ENCODE measurements at regions not wholly inside any gene's neighbourhood (a gene's known extent, or its start where the extent isn't known, plus 50 kb on each side); places are given as distances from the start of the nearest gene placed in this dataset.
"Not testable (repeated sequence)": the region's sequence is repeated elsewhere in the genome, so short reads cannot be mapped to it uniquely, and the experiment has no call there.

GRCh38 chr1:99371413-99371812 lies 107.1 kb downstream of the PLPPR4 start:
- H3K4me1 ChIP-seq (ENCODE audit: insufficient read depth, low read length, poor library complexity, severe bottlenecking): no peaks in the 10 kb centered on the region
- BruUV-seq (replicated peaks): no TSS peak
- no peaks in the 10 kb centered on the region for H3K36me3 ChIP-seq (ENCODE audit: insufficient read depth, low read length, poor library complexity, severe bottlenecking)
- intact Hi-C loops (cut with micrococcal nuclease; ENCODE audit: unreplicated experiment): no loop called here
- H3K4me3 ChIP-seq (ENCODE audit: low read depth, low read length, poor library complexity, severe bottlenecking): no peak overlapping the region
- H3K27me3 ChIP-seq (replicated peaks; ENCODE audit: insufficient read depth, low read depth, low read length, poor library complexity): no peaks in the 10 kb centered on the region
- H3K27ac ChIP-seq (ENCODE audit: low read depth, low read length, poor library complexity, severe bottlenecking): no peak overlapping the region
- H3K9me3 ChIP-seq (ENCODE audit: low read depth, low read length, poor library complexity, severe bottlenecking): no peaks in the 10 kb centered on the region
- TF ChIP-seq CTCF (conservative IDR thresholded peaks at IDR 0.05; ENCODE audit: low read depth, low read length) (no peak), EZH2 (IDR thresholded peaks at IDR 0.05; ENCODE audit: borderline replicate concordance, low read depth, low read length, poor library complexity, severe bottlenecking) (no peak)
- ChIA-PET CTCF (no interaction called here), POLR2A (ENCODE audit: low non-redundant PET) (no interaction called here)
- DNase-seq (ENCODE audit: low spot score): no peak

- TF ChIP-seq EZH2 (IDR thresholded peaks at IDR 0.05; ENCODE audit: borderline replicate concordance, low read depth, low read length, poor library complexity, severe bottlenecking) (no peak), CTCF (conservative IDR thresholded peaks at IDR 0.05; ENCODE audit: low read depth, low read length) (no peak)
- Histone ChIP-seq H3K27ac (ENCODE audit: low read depth, low read length, poor library complexity, severe bottlenecking) (no peak overlapping the region), H3K36me3 (ENCODE audit: insufficient read depth, low read length, poor library complexity, severe bottlenecking) (no peaks in the 10 kb centered on the region), H3K9me3 (ENCODE audit: low read depth, low read length, poor library complexity, severe bottlenecking) (no peaks in the 10 kb centered on the region), H3K4me3 (ENCODE audit: low read depth, low read length, poor library complexity, severe bottlenecking) (no peak overlapping the region), H3K27me3 (replicated peaks; ENCODE audit: insufficient read depth, low read depth, low read length, poor library complexity) (no peaks in the 10 kb centered on the region), H3K4me1 (ENCODE audit: insufficient read depth, low read length, poor library complexity, severe bottlenecking) (no peaks in the 10 kb centered on the region)
- ChIA-PET POLR2A (ENCODE audit: low non-redundant PET) (no interaction called here), CTCF (no interaction called here)
- intact Hi-C loops (cut with micrococcal nuclease; ENCODE audit: unreplicated experiment): no loop called here
- no peak for DNase-seq (ENCODE audit: low spot score)
- BruUV-seq (replicated peaks): no TSS peak
These were observed 109.8 kb downstream of the PLPPR4 start for GRCh38 chr1:99374109-99374508.

DNA sequence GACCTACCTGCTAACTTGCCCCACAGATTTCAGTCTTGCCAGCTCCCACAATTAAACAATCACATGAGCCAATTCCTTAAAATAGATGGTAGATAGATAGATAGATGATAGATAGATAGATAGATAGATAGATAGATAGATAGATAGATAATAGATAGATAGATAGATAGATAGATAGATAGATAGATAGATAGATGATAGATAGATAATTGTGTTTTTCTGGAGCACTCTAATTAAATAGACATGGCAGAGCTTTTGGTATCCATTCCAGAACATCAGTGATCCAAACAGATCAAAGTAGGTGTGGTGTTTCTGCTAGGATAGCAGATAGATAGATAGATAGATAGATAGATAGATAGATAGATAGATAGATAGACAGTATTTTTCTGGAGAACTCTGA lies 110.4 kb downstream of the PLPPR4 start:
- POLR2A ChIA-PET (ENCODE audit: low non-redundant PET); H3K9me3 ChIP-seq (ENCODE audit: low read depth, low read length, poor library complexity, severe bottlenecking); intact Hi-C loops (cut with micrococcal nuclease; ENCODE audit: unreplicated experiment); H3K4me1 ChIP-seq (ENCODE audit: insufficient read depth, low read length, poor library complexity, severe bottlenecking); H3K36me3 ChIP-seq (ENCODE audit: insufficient read depth, low read length, poor library complexity, severe bottlenecking); DNase-seq (ENCODE audit: low spot score); CTCF ChIA-PET; H3K27me3 ChIP-seq (replicated peaks; ENCODE audit: insufficient read depth, low read depth, low read length, poor library complexity); BruUV-seq (replicated peaks); H3K27ac ChIP-seq (ENCODE audit: low read depth, low read length, poor library complexity, severe bottlenecking); H3K4me3 ChIP-seq (ENCODE audit: low read depth, low read length, poor library complexity, severe bottlenecking): not testable (repeated sequence)

DNA sequence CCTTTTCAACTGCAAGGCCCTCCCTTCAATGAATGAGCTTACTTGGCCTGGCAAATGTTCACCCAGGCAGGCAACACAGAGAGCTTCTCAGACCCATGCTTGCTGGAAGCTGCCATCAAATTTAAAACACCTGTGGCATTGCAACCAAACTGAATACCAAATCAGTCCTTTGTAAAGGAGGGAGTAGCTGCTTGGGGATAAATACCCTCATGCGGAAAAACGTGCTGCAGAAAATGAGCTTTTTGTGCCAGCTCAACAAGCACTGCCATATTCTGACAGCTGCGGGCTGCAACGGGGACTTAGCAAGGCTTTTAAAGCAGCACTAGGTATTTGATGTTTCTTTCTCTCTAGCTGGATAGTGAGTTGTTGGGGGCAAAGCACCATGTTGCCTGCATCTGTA lies 119.7 kb downstream of the PLPPR4 start:
- Histone ChIP-seq H3K27ac (ENCODE audit: low read depth, low read length, poor library complexity, severe bottlenecking) (no peak overlapping the region), H3K27me3 (replicated peaks; ENCODE audit: insufficient read depth, low read depth, low read length, poor library complexity) (no peaks in the 10 kb centered on the region), H3K4me1 (ENCODE audit: insufficient read depth, low read length, poor library complexity, severe bottlenecking) (no peaks in the 10 kb centered on the region), H3K9me3 (ENCODE audit: low read depth, low read length, poor library complexity, severe bottlenecking) (no peaks in the 10 kb centered on the region), H3K36me3 (ENCODE audit: insufficient read depth, low read length, poor library complexity, severe bottlenecking) (no peaks in the 10 kb centered on the region), H3K4me3 (ENCODE audit: low read depth, low read length, poor library complexity, severe bottlenecking) (no peak overlapping the region)
- POLR2A ChIA-PET (ENCODE audit: low non-redundant PET): no interaction called here
- BruUV-seq (replicated peaks): no TSS peak
- CTCF ChIA-PET: no interaction called here
- intact Hi-C loops (cut with micrococcal nuclease; ENCODE audit: unreplicated experiment): no loop called here
- TF ChIP-seq EZH2 (IDR thresholded peaks at IDR 0.05; ENCODE audit: borderline replicate concordance, low read depth, low read length, poor library complexity, severe bottlenecking): no peak
- TF ChIP-seq CTCF (conservative IDR thresholded peaks at IDR 0.05; ENCODE audit: low read depth, low read length): no peak
- DNase-seq (ENCODE audit: low spot score): no peak

Measured in A673 (cell line).